HepG2 (cell line): ENCODE measurements at regions not wholly inside any gene's neighbourhood (a gene's known extent, or its start where the extent isn't known, plus 50 kb on each side); places are given as distances from the start of the nearest gene placed in this dataset.

ENCODE experiments used
- CTCF ChIP-seq: sonication (generic); formaldehyde crosslinking; IDR thresholded peaks from 2 replicates; pipeline ENCODE4 v1.5.0; 2020; ENCODE audit warnings: mild to moderate bottlenecking, missing genetic modification reagents, moderate library complexity
- ESRRA ChIP-seq: sonication (generic); formaldehyde crosslinking; IDR thresholded peaks from 2 replicates; pipeline ENCODE4 v1.5.1; 2020; ENCODE audit warnings: mild to moderate bottlenecking, low read depth, missing genetic modification reagents
- MAZ ChIP-seq, 2 experiments: sonication (generic) in 1 of 2; formaldehyde crosslinking in 1 of 2; IDR thresholded peaks; 2 replicates each; pipeline versions ENCODE4 v1.5.0 to v1.6.1; 2012 to 2020; ENCODE audit warnings: low read depth in 2 of 2, mild to moderate bottlenecking in 2 of 2, borderline replicate concordance in 1 of 2, improper control_type of control experiment in 1 of 2, low read length in 1 of 2, missing genetic modification reagents in 1 of 2, moderate library complexity in 1 of 2
- NFKBIZ ChIP-seq: IDR thresholded peaks from 2 replicates; pipeline ENCODE4 v1.6.1; 2018; ENCODE audit warnings: missing genetic modification reagents, missing compliant biosample characterization
- RFXANK ChIP-seq: IDR thresholded peaks from 2 replicates; pipeline ENCODE4 v1.6.1; 2016
- RNF219 ChIP-seq: sonication (generic); formaldehyde crosslinking; IDR thresholded peaks from 2 replicates; pipeline ENCODE4 v1.5.0; 2020; ENCODE audit warnings: mild to moderate bottlenecking, missing genetic modification reagents
- SPEN ChIP-seq: sonication (generic); formaldehyde crosslinking; IDR thresholded peaks from 2 replicates; pipeline ENCODE4 v1.5.1; 2020; ENCODE audit warnings: low read depth, mild to moderate bottlenecking, missing genetic modification reagents
- ZBTB40 ChIP-seq, 2 experiments: fragments of 450-650 bp in 1 of 2; sonication (generic) in 1 of 2; formaldehyde crosslinking in 1 of 2; IDR thresholded peaks; 2 replicates each; pipeline versions ENCODE4 v1.6.1 to v1.8.0; 2016 to 2022; ENCODE audit warnings: antibody characterized with exemption in 1 of 2, mild to moderate bottlenecking in 1 of 2, missing genetic modification reagents in 1 of 2
- ZNF713 ChIP-seq: sonication (generic); formaldehyde crosslinking; IDR thresholded peaks from 2 replicates; pipeline ENCODE4 v1.4.0; 2020; ENCODE audit warnings: mild to moderate bottlenecking, missing genetic modification reagents
- TF ChIP-seq, protein P1 (sequence below): IDR thresholded peaks from 2 replicates; pipeline ENCODE4 v1.6.1; 2016; ENCODE audit warnings: missing biosample characterization, missing genetic modification reagents, low read depth

GRCh38 chr1:216937491-216937890 lies 214.3 kb upstream of the ESRRG start:
- TF ChIP-seq SPEN (CRISPR knock-in tag) = no peak
- TF ChIP-seq CTCF (CRISPR knock-in tag) = no peak
- TF ChIP-seq, protein P1, sequence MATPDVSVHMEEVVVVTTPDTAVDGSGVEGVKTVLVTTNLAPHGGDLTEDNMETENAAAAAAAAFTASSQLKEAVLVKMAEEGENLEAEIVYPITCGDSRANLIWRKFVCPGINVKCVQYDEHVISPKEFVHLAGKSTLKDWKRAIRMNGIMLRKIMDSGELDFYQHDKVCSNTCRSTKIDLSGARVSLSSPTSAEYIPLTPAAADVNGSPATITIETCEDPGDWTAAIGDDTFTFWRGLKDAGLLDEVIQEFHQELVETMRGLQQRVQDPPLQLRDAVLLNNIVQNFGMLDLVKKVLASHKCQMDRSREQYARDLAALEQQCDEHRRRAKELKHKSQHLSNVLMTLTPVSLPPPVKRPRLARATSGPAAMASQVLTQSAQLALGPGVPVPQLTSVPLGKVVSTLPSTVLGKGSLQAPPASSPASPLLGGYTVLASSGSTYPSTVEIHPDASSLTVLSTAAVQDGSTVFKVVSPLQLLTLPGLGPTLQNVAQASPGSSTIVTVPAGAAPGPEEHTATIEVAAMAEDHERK = no peak
- TF ChIP-seq ESRRA (CRISPR knock-in tag) = no peak
- TF ChIP-seq RNF219 = no peak
- no peak for TF ChIP-seq MAZ (IDR thresholded peaks at IDR 0.05; ENCODE audit: borderline replicate concordance, low read depth, low read length)
- no peak for TF ChIP-seq MAZ (CRISPR knock-in tag; IDR thresholded peaks at IDR 0.05; ENCODE audit: low read depth)
- no peak for TF ChIP-seq ZNF713
- no peak for TF ChIP-seq RFXANK (CRISPR knock-in tag)
- TF ChIP-seq ZBTB40 (IDR thresholded peaks at IDR 0.05) = no peak
- TF ChIP-seq ZBTB40 (CRISPR knock-in tag; IDR thresholded peaks at IDR 0.05) = no peak
- no peak for TF ChIP-seq NFKBIZ (CRISPR knock-in tag)
